Left ventricle myocardium inferior (tissue), 1 donor: ENCODE measurements at regions not wholly inside any gene's neighbourhood (a gene's known extent, or its start where the extent isn't known, plus 50 kb on each side); places are given as distances from the start of the nearest gene placed in this dataset.

Source experiments
- DNase-seq: peaks from one replicate; pipeline ENCODE4 v3.0.0-alpha.2; 2020
- H3K27ac ChIP-seq: fragments of 200-600 bp; replicated peaks from 2 replicates; pipeline ENCODE4 v1.8.0; 2021
- H3K27me3 ChIP-seq: fragments of 200-600 bp; 2 replicates; pipeline ENCODE4 v1.8.0; 2021; ENCODE audit warnings: low read depth
- H3K36me3 ChIP-seq: fragments of 200-600 bp; 2 replicates; pipeline ENCODE4 v1.8.0; 2021
- H3K4me1 ChIP-seq: fragments of 200-600 bp; 2 replicates; pipeline ENCODE4 v1.8.0; 2021
- H3K4me3 ChIP-seq: fragments of 200-600 bp; 2 replicates; pipeline ENCODE4 v1.8.0; 2021; ENCODE audit warnings: mild to moderate bottlenecking, moderate library complexity
- H3K9me3 ChIP-seq: fragments of 200-600 bp; replicated peaks from 2 replicates; pipeline ENCODE4 v1.8.0; 2021
- CTCF ChIP-seq: fragments of 200-600 bp; IDR thresholded peaks from 2 replicates; pipeline ENCODE4 v1.8.0; 2021; ENCODE audit warnings: antibody characterized with exemption, mild to moderate bottlenecking, borderline replicate concordance
- intact Hi-C: fragments of 100-400 bp; cut with micrococcal nuclease; formaldehyde crosslinking; loops from one replicate; pipeline ENCODE4 v1.11.0; 2022
- donor health status: DM: no; HTN: yes; CAD: no; lungs with severe emphysema.

GRCh38 chr5:32496104-32496503 is 51.6 kb upstream of the ZFR start:
- Histone ChIP-seq H3K36me3 (no peaks in the 10 kb centered on the region), H3K4me3 (no peak overlapping the region), H3K27ac (no peak overlapping the region), H3K27me3 (peaks cover 39% of the 10 kb centered on the region), H3K9me3 (no peaks in the 10 kb centered on the region), H3K4me1 (no peaks in the 10 kb centered on the region)
- intact Hi-C loops, result no loop called here
- DNase-seq, result no peak
- no peak for TF ChIP-seq CTCF

GRCh38 chr5:32494827-32495226 is 50.3 kb upstream of the ZFR start:
- Histone ChIP-seq H3K36me3 (no peaks in the 10 kb centered on the region), H3K4me3 (no peak overlapping the region), H3K9me3 (no peaks in the 10 kb centered on the region), H3K27ac (no peak overlapping the region), H3K4me1 (peaks cover 4% of the 10 kb centered on the region), H3K27me3 (peaks cover 27% of the 10 kb centered on the region)
- no peak for DNase-seq
- TF ChIP-seq CTCF, result no peak
- intact Hi-C loops, result no loop called here
